IMR-90 (cell line): ENCODE measurements at regions not wholly inside any gene's neighbourhood (a gene's known extent, or its start where the extent isn't known, plus 50 kb on each side); places are given as distances from the start of the nearest gene placed in this dataset.

ENCODE experiments used
- ATAC-seq: fragments of 200-7000 bp; cut with Tn5 transposase; 2 replicates; pipeline ENCODE4 v1.9.1; 2020; ENCODE audit warnings: low read depth, mild to moderate bottlenecking, moderate library complexity
- BruUV-seq: library from RNA; stranded (reverse); fragments of 400-500 nt; replicated peaks from 2 replicates; lab custom pipeline; 2021; lab: Mats Ljungman, UMichigan
- CTCF ChIA-PET: fragments of 300-600 bp; formaldehyde crosslinking; extraction: SDS; loops from one replicate; lab custom pipeline; 2021; ENCODE audit warnings: antibody characterized with exemption; lab: Yijun Ruan, JAX
- POLR2A ChIA-PET: fragments of 300-600 bp; sonication (Branson Sonifier 250); formaldehyde crosslinking; loops from one replicate; lab custom pipeline; 2022; ENCODE audit warnings: antibody characterized with exemption; ENCODE audit not compliant: unreplicated experiment; lab: Charles Lee
- DNase-seq: peaks from one replicate; pipeline ENCODE4 v3.0.0; 2013
- H2AFZ ChIP-seq: replicated peaks from 2 replicates; pipeline ENCODE3; 2013; ENCODE audit warnings: low read length, mild to moderate bottlenecking; ENCODE audit not compliant: poor library complexity
- H2AK5ac ChIP-seq: 2 replicates; pipeline ENCODE4 v1.6.1; 2013; ENCODE audit warnings: low read depth, low read length, inconsistent platforms
- H2AK9ac ChIP-seq: replicated peaks from 2 replicates; pipeline ENCODE3; 2013; ENCODE audit warnings: mild to moderate bottlenecking, low read depth, low read length, moderate library complexity; ENCODE audit not compliant: poor library complexity
- H2BK120ac ChIP-seq: 2 replicates; pipeline ENCODE4 v1.6.1; 2013; ENCODE audit warnings: low read depth, low read length, inconsistent platforms
- H2BK15ac ChIP-seq: 3 replicates; pipeline ENCODE4 v1.6.1; 2013; ENCODE audit warnings: low read depth, low read length, inconsistent platforms
- H2BK20ac ChIP-seq: 2 replicates; pipeline ENCODE4 v1.6.1; 2013; ENCODE audit warnings: low read depth, mild to moderate bottlenecking, inconsistent platforms, low read length, moderate library complexity
- H2BK5ac ChIP-seq: 2 replicates; pipeline ENCODE4 v1.6.1; 2013; ENCODE audit warnings: mild to moderate bottlenecking, low read depth, low read length, inconsistent platforms; ENCODE audit not compliant: poor library complexity, severe bottlenecking
- H3K14ac ChIP-seq: replicated peaks from 2 replicates; pipeline ENCODE4 v1.6.1; 2013; ENCODE audit warnings: low read depth, low read length, inconsistent platforms
- H3K18ac ChIP-seq: 2 replicates; pipeline ENCODE4 v1.6.1; 2013; ENCODE audit warnings: low read depth, low read length, control low read depth
- H3K23ac ChIP-seq: 2 replicates; pipeline ENCODE4 v1.6.1; 2013; ENCODE audit warnings: low read depth, low read length, inconsistent platforms
- H3K27ac ChIP-seq: 2 replicates; pipeline ENCODE4 v1.5.1; 2013; ENCODE audit warnings: mild to moderate bottlenecking, control low read depth, low read length; ENCODE audit not compliant: insufficient read depth
- H3K27me3 ChIP-seq: 2 replicates; pipeline ENCODE4 v1.6.1; 2013; ENCODE audit warnings: low read length; ENCODE audit not compliant: control insufficient read depth, insufficient read depth
- H3K36me3 ChIP-seq: 2 replicates; pipeline ENCODE4 v1.6.1; 2013; ENCODE audit warnings: low read length, mixed read lengths; ENCODE audit not compliant: control insufficient read depth, insufficient read depth
- H3K4ac ChIP-seq: 2 replicates; pipeline ENCODE4 v1.6.1; 2013; ENCODE audit warnings: low read depth, low read length, inconsistent platforms
- H3K4me1 ChIP-seq: 2 replicates; pipeline ENCODE4 v1.6.1; 2013; ENCODE audit warnings: low read length, mixed read lengths; ENCODE audit not compliant: control insufficient read depth, insufficient read depth
- H3K4me2 ChIP-seq: 2 replicates; pipeline ENCODE4 v1.6.1; 2013; ENCODE audit warnings: low read depth, mild to moderate bottlenecking, control low read depth, low read length, moderate library complexity
- H3K4me3 ChIP-seq: 2 replicates; pipeline ENCODE4 v1.5.1; 2013; ENCODE audit warnings: low read depth, mild to moderate bottlenecking, control low read depth, low read length, moderate library complexity; ENCODE audit not compliant: insufficient read depth
- H3K56ac ChIP-seq: 2 replicates; pipeline ENCODE4 v1.6.1; 2013; ENCODE audit warnings: low read length, inconsistent platforms; ENCODE audit not compliant: insufficient read depth; ENCODE audit errors: extremely low read depth
- H3K79me1 ChIP-seq, 2 experiments: 2 replicates each; pipeline ENCODE4 v1.6.1; 2013; ENCODE audit warnings: low read length in 2 of 2, inconsistent platforms in 1 of 2, low read depth in 1 of 2
- H3K9ac ChIP-seq: 2 replicates; pipeline ENCODE4 v1.6.1; 2013; ENCODE audit warnings: low read depth, low read length, control low read depth
- H3K9me1 ChIP-seq: 2 replicates; pipeline ENCODE4 v1.6.1; 2013; ENCODE audit warnings: low read length, inconsistent platforms; ENCODE audit not compliant: insufficient read depth
- H3K9me3 ChIP-seq: 2 replicates; pipeline ENCODE4 v1.6.1; 2013; ENCODE audit warnings: low read length; ENCODE audit not compliant: control insufficient read depth, insufficient read depth
- H4K20me1 ChIP-seq: 2 replicates; pipeline ENCODE4 v1.6.1; 2013; ENCODE audit warnings: low read length, inconsistent platforms; ENCODE audit not compliant: insufficient read depth
- H4K5ac ChIP-seq: 2 replicates; pipeline ENCODE4 v1.6.1; 2013; ENCODE audit warnings: mild to moderate bottlenecking, low read depth, low read length, control low read depth
- H4K8ac ChIP-seq, 2 experiments: 2 replicates each; pipeline ENCODE4 v1.6.1; 2013; ENCODE audit warnings: low read depth in 2 of 2, low read length in 2 of 2, control low read depth in 1 of 2, inconsistent platforms in 1 of 2
- H4K91ac ChIP-seq: 2 replicates; pipeline ENCODE4 v1.6.1; 2013; ENCODE audit warnings: low read depth, low read length, inconsistent platforms; ENCODE audit not compliant: insufficient read depth
- BHLHE40 ChIP-seq: fragments of 150-350 bp; IDR thresholded peaks from 2 replicates; pipeline ENCODE4 v1.6.1; 2016; ENCODE audit warnings: mild to moderate bottlenecking, low read depth, low read length
- CHD1 ChIP-seq: IDR thresholded peaks from 2 replicates; pipeline ENCODE4 v1.6.1; 2012; ENCODE audit warnings: low read depth, low read length, improper control_type of control experiment
- MAFK ChIP-seq: IDR thresholded peaks from 2 replicates; pipeline ENCODE4 v1.6.1; 2012; ENCODE audit warnings: low read depth, low read length, improper control_type of control experiment
- MXI1 ChIP-seq: IDR thresholded peaks from 2 replicates; pipeline ENCODE4 v1.6.1; 2012; ENCODE audit warnings: low read depth, mild to moderate bottlenecking, low read length, moderate library complexity, borderline replicate concordance
- NFE2L2 ChIP-seq: fragments of 150-350 bp; IDR thresholded peaks from 2 replicates; pipeline ENCODE4 v1.6.1; 2016; ENCODE audit warnings: low read depth, mild to moderate bottlenecking, low read length
- POLR2A ChIP-seq: IDR thresholded peaks from 2 replicates; pipeline ENCODE4 v1.6.1; 2012; ENCODE audit warnings: mild to moderate bottlenecking, low read depth, low read length
- RCOR1 ChIP-seq: IDR thresholded peaks from 2 replicates; pipeline ENCODE4 v1.6.1; 2012; ENCODE audit warnings: mild to moderate bottlenecking, low read length, improper control_type of control experiment; ENCODE audit not compliant: insufficient replicate concordance
- RFX5 ChIP-seq: IDR thresholded peaks from 2 replicates; pipeline ENCODE4 v1.8.0; 2012; ENCODE audit warnings: low read depth, mild to moderate bottlenecking, low read length, moderate library complexity
- USF2 ChIP-seq: fragments of 150-350 bp; IDR thresholded peaks from 2 replicates; pipeline ENCODE4 v1.6.1; 2017; ENCODE audit warnings: mild to moderate bottlenecking, antibody characterized with exemption, low read length, low read depth
- WGBS, 2 experiments: methylation state at CpG; one replicate each; pipeline versions ENCODE4 v1.1.5 to v1.1.7; 2013; ENCODE audit warnings: missing lambda C conversion rate in 2 of 2; ENCODE audit not compliant: insufficient read length in 1 of 2; ENCODE audit errors: extremely low coverage in 2 of 2; 5-methylcytosine and 5-hydroxymethylcytosine counted together
- dilution Hi-C: fragments of 300-500 bp; cut with HindIII; formaldehyde crosslinking; loops from one replicate; pipeline ENCODE4 v1.14.3; 2018; ENCODE audit warnings: low sequenced_read_pairs; ENCODE audit not compliant: unreplicated experiment
- in situ Hi-C: fragments of 300-500 bp; cut with MboI; formaldehyde crosslinking; loops from 3 replicates; pipeline ENCODE4 v1.14.3; 2019; ENCODE audit warnings: low sequenced_read_pairs, inconsistent platforms, mixed read lengths
- intact Hi-C: fragments of 100-400 bp; cut with micrococcal nuclease; formaldehyde crosslinking; loops from 2 replicates; pipeline ENCODE4 v1.10.0; 2022

- Histone ChIP-seq H3K4ac (no peak overlapping the region), H4K8ac (no peak overlapping the region), H3K9ac (no peak overlapping the region), H4K5ac (no peak overlapping the region), H2BK120ac (no peak overlapping the region), H3K79me1 (no peaks in the 10 kb centered on the region), H3K36me3 (no peaks in the 10 kb centered on the region), H3K27ac (no peak overlapping the region), H3K14ac (no peak overlapping the region), H3K4me3 (no peak overlapping the region), H2BK20ac (no peak overlapping the region), H3K9me3 (no peaks in the 10 kb centered on the region), H2AK9ac (no peak overlapping the region), H3K27me3 (no peaks in the 10 kb centered on the region), H2BK5ac (no peak overlapping the region), H3K9me1 (no peaks in the 10 kb centered on the region), H2AK5ac (no peak overlapping the region), H2BK15ac (no peak overlapping the region), H4K20me1 (no peaks in the 10 kb centered on the region), H3K56ac (no peak overlapping the region), H4K91ac (no peak overlapping the region), H3K4me2 (no peak overlapping the region), H3K18ac (no peak overlapping the region), H2AFZ (no peak overlapping the region), H3K23ac (no peak overlapping the region), H3K4me1 (no peaks in the 10 kb centered on the region)
- POLR2A ChIA-PET, result no interaction called here
- CTCF ChIA-PET, result no interaction called here
- in situ Hi-C loops (no loop called here), intact Hi-C loops (no loop called here), dilution Hi-C loops (no loop called here)
- DNase-seq, result no peak
- no CpG with 5 or more reads among the region's 3 CpGs for WGBS, 2 experiments
- ATAC-seq, result no peak
- no TSS peak for BruUV-seq
- TF ChIP-seq BHLHE40 (no peak), RCOR1 (no peak), RFX5 (no peak), MAFK (no peak), MXI1 (no peak), NFE2L2 (no peak), POLR2A (no peak), USF2 (no peak), CHD1 (no peak)
Measured at GRCh38 chr5:52579391-52579790, 208.3 kb upstream of the ITGA1 start.
